GM18505 (cell line): ENCODE measurements at regions not wholly inside any gene's neighbourhood (a gene's known extent, or its start where the extent isn't known, plus 50 kb on each side); places are given as distances from the start of the nearest gene placed in this dataset.
A peak's percentile ranks its signal among the peaks of the same experiment; 100 is the strongest.

ENCODE experiments used
- ATAC-seq: cut with Tn5 transposase; IDR thresholded peaks from one replicate; pipeline ENCODE4 v1.9.1; 2021; ENCODE audit not compliant: unreplicated experiment
- POLR2A ChIP-seq: IDR thresholded peaks from 4 replicates; pipeline ENCODE4 v1.6.1; 2011; ENCODE audit warnings: borderline replicate concordance; ENCODE audit not compliant: insufficient read depth, insufficient read length; ENCODE audit errors: extremely low read depth

DNA sequence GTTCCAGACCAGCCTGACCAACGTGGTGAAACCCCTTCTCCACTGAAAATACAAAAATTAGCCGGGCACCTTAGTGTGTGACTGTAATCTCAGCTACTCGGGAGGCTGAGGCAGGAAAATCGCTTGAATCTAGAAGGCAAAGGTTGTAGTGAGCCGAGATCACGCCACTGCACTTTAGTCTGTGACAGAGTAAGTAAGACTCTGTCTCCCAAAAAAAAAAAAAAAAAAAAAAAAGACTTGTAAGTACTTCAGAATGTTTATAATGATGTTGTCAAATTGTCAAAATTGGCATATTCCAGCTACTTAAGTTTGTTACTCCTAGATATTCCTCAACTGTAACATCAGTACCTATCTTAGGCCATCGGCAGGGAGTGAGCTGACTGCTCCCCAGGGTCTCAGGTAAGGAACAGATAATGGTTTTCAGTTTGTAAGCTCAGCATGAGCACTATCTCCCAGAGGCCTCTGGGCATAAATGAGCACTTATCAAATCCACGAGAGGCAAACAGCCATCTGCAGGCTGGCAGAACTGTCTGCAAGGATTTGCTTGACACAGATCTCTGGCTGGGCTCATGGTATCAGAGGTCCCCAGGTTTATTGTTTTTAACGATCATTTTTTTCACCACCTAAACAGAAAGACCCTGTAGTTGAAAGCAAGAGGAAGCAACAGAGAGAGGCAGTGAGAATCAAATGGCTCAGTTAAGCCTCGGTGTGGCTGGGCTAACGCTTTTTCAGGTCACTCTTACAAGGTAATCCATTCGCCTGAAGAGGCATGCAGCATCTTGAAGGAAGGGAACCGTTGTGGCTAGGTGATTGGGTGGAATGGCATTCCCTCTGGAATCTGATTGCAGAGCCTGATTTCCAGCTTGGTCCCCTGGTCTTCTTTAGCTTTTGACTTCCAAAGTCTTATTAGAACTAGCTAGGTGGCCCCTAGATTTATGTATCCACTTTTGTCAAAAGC, 115.9 kb downstream of the LY86 start:
- no peak for ATAC-seq
- TF ChIP-seq POLR2A = no peak

DNA sequence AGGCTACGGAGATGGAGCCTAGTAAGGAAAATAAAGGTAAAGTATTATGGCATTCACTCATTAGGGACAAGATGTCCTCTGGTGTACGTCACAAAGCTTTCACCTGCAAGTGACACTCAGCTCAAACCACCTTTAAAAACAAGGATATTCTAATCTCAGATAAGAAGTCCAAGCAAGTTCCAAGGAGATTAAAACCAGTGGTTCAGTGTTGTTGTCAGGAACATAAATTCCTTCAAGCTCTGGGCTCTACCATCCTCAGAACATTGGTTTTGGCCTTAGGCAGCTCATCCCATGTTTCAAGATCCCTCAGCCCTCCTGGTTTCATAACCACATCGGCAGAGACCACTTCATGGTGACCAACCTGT, 116.5 kb downstream of the LY86 start:
- no peak for TF ChIP-seq POLR2A
- ATAC-seq = no peak

GRCh38 chr6:6705915-6706675, 117.6 kb downstream of the LY86 start:
- ATAC-seq = no peak

DNA sequence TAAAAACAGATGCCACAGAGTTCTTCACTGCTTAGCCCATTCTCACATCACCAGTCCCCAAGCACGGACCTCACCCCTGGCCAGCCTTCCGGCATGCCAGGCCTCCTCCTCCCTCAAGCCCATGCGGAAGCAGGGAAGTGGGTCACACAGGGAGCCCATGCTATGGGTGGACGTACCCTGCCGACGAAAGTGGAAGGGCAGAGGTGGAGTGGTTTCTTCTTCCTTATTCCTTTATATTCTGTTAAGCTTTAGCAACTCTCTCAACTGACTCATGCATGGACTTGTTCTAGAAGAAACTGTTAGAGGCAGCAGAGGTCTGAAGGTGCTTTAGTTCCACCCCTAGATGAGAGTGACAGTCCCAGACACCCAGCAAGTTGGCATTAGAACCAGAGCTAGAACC, 118.6 kb downstream of the LY86 start:
- ATAC-seq = no peak

More at GRCh38 chr6:6705915-6706675, 117.6 kb downstream of the LY86 start:
- no peak for TF ChIP-seq POLR2A

DNA sequence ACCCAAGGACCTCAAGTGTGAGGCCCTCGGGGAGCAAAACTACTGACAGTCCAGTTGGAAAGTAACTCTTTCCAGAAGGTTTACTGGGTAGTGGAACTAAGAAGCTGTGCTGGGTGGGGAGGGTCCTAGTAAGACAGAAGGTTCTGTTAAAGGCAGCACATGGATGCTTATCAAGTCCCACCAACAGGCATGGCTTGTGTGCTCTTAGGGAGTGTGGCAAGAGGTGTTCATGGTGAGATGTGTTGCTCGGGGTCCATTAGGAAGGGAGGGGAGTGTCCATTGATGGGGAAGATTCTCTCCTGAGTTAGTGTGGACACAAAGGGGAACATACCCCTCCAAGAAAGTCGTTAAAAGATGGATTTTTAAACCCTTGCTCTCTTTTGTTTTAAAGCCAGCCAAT, 120.6 kb downstream of the LY86 start:
- no peak for ATAC-seq
- no peak for TF ChIP-seq POLR2A

More for the DNA sequence above, 118.6 kb downstream of the LY86 start:
- TF ChIP-seq POLR2A = no peak

DNA sequence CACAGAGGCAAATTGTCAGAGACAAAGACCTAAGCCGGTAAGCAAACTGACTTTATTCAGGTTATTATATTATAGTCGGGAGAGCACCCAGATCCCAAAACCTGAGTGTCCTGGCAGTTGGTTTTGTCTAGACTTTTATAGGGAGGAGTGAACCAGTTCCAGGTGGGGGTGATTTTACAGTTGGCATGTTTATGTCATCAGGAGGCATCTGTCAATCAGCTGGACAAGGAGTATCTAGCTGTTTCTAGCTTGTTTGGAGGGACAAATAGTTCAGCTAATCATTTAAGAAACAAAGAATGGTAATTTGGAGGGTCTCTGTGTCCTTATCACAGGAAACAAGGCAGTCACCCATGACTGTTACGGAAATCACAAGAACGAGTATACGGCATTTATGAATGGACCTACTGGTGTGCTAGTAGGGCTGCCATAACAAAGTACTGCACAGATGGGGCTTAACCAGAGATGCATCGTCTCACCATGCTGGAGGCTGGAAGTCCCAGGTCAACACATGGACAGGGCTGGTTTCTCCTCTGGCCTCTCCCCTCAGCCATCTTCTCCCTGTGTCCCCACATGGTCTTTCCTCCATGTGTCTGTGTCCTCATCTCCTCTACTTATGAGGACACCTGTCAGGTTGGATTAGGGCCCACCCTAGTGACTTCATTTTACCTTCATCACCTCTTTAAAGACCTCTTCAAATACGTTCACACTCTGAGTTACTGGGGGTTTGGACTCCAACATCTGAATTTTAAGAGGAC, 122.7 kb downstream of the LY86 start:
- no peak for TF ChIP-seq POLR2A
- ATAC-seq = no peak

- TF ChIP-seq POLR2A = no peak
- ATAC-seq = peak; percentile 58
Measured at GRCh38 chr6:6711832-6712448, 123.4 kb downstream of the LY86 start.

DNA sequence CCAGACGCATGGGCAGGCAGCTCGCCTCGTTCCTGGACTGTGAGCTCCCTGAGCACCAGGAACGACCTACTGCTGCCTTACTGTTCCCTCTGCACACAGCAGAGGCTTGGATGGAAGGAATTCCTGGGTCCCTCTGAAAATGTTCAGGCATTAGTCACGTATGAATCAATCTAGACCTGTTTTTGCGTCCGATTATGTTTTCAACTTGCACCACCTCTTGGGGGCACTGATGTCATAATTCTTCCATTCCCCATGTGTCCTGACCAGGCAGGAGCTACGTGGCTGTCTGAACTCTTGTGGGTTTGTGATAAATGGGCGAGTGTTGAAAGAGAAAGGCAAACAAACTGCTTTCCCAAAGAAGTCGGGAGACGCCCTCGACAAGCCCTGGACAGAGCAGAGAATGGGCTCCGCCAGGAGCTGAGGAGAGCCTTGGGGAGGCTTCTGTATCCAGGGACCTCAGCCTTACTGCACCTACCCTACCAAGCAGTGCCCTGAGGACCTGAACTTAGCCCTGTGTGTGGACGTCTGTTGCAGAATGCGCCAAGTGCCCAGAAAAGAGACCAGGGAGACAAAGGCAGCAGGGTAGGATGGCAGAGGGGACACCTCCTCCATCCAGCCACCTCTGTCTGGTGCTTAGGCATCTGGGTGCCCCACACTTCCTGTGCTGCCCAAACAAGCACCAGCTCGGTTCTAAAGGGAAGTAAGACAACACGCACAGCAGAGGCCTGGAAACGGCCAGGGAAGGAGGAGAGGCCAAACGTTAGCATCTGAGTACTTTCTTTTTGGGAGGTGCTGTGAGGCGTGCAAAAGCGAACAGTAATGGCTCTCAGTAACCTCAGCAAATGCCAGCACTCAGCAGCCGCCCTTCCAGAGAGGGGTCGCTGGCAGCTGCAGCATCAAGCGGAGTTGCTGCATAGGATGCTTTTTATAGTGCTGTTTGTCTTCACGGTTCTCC, 124.2 kb downstream of the LY86 start:
- no peak for TF ChIP-seq POLR2A
- peak; percentile 47 for ATAC-seq

- TF ChIP-seq POLR2A = no peak
- no peak for ATAC-seq
Measured at GRCh38 chr6:6713657-6714056, 125.1 kb downstream of the LY86 start.

GRCh38 chr6:6714118-6714897, 125.8 kb downstream of the LY86 start:
- no peak for ATAC-seq

GRCh38 chr6:6714953-6715352, 126.4 kb downstream of the LY86 start:
- no peak for ATAC-seq
- no peak for TF ChIP-seq POLR2A

More at GRCh38 chr6:6714118-6714897, 125.8 kb downstream of the LY86 start:
- TF ChIP-seq POLR2A = no peak
